ENCODE measurements at regions not wholly inside any gene's neighbourhood (a gene's known extent, or its start where the extent isn't known, plus 50 kb on each side); places are given as distances from the start of the nearest gene placed in this dataset.

DNA sequence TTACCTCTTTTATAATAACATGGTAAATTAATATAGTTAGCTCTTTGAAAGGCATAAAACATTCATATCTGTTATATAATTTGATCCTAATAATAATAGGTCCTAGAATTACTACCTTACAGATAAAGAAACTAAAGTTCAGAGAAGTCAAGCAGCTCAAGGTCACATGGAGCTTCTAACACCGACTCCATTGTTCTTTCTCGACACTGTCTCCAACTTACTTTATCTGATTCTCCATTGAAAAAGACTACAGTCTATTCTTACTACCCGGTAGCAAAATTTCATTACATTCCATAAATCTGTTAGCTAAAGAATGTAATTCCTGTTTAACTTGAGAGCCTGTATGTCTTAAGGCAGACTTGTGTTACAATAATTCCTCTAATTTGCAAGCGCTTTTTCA, 96.3 kb upstream of the TMEM161B start:
- no peak for DNase-seq (ENCODE audit: low spot score)

DNA sequence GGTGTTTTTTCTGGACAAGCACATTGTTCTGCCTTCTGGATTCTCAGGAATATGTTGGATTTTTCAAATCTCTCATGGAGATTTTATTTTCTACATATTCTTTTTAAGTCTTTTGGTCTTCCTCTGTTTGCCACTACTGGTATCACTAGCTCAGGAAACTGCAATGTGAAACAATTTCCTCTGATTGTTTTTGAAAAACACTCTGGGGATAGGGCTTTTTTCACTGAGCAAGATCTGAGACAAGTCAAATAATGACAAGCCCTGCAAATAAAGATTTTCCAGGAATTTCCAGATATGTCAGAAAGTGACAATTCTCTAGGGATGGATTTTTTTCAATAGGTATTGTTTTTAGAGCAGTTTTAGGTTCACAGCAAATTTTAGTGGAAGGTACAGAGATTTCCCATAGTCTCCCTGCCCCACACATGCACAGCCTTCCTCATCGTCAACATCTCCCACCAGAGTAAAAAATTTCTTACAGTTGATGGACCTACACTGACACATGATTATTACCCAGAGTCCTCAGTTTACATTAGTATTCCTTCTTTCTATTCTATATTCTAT, 86.9 kb upstream of the TMEM161B start:
- DNase-seq (ENCODE audit: low spot score), result no peak

DNA sequence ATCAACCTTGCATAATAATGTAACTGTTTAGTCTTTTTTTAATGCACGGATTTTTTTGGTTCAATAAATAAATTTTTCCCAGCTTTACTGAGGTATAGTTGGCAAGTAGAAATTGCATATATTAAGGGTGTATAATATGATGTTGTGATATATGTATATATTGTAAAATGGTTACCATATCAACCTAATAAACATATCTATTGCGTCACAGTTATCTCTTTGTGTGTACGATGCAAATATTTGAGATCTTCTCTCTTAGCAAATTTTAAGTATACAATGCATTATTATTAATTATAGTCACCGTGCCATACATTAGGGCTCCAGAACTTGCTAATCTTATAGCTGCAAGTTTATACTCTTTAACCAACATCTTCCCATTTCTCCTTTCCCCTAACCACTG, 57.2 kb upstream of the TMEM161B start:
- DNase-seq (ENCODE audit: low spot score), result no peak

DNA sequence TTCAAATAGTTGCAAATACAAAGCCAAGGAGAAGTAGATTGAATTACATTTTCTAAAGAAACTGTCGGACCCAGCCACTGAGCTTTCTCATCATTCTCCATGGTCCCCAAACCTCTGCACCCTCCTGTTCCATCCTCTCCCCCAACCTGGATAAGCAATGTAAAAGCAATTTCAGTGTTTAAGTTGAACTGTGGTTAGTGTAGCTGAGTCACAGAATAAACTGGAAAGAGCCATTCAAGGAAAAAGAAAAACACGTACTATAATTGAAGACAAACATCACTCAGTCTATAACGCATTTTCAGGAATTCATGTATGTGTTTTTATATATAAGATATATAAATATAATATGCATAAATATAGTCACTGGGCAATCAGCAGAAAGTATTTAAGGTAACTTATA, 54.1 kb upstream of the TMEM161B start:
- no peak for DNase-seq (ENCODE audit: low spot score)
